RWPE2 (cell line): ENCODE measurements at regions not wholly inside any gene's neighbourhood (a gene's known extent, or its start where the extent isn't known, plus 50 kb on each side); places are given as distances from the start of the nearest gene placed in this dataset.

Experiments used
- ATAC-seq: fragments of 200-7000 bp; cut with Tn5 transposase; 3 replicates; pipeline ENCODE4 v1.9.1; 2021; ENCODE audit warnings: low read depth
- DNase-seq: peaks from one replicate; pipeline ENCODE4 v3.0.0-alpha.2; 2020; ENCODE audit warnings: low spot score
- H3K27ac ChIP-seq: fragments of 450-650 bp; 2 replicates; pipeline ENCODE4 v1.5.1; 2017; ENCODE audit warnings: mild to moderate bottlenecking; ENCODE audit not compliant: poor library complexity, severe bottlenecking
- H3K27me3 ChIP-seq: fragments of 250-450 bp; sonication (Bioruptor Pico); 2 replicates; pipeline ENCODE4 v1.5.1; 2021; ENCODE audit warnings: mild to moderate bottlenecking, moderate library complexity; ENCODE audit not compliant: insufficient read depth, poor library complexity, severe bottlenecking
- H3K36me3 ChIP-seq: fragments of 250-450 bp; sonication (Bioruptor Pico); 2 replicates; pipeline ENCODE4 v1.5.1; 2020; ENCODE audit warnings: low read depth, mild to moderate bottlenecking, moderate library complexity
- H3K4me1 ChIP-seq: fragments of 250-450 bp; sonication (Bioruptor Pico); 2 replicates; pipeline ENCODE4 v1.5.1; 2021; ENCODE audit warnings: mild to moderate bottlenecking, moderate library complexity; ENCODE audit not compliant: insufficient read depth, poor library complexity, severe bottlenecking
- H3K4me3 ChIP-seq: fragments of 250-450 bp; sonication (Bioruptor Pico); 2 replicates; pipeline ENCODE4 v1.5.1; 2021; ENCODE audit warnings: mild to moderate bottlenecking, moderate library complexity; ENCODE audit not compliant: severe bottlenecking
- H3K9me3 ChIP-seq: fragments of 250-450 bp; sonication (Bioruptor Pico); 2 replicates; pipeline ENCODE4 v1.5.1; 2021; ENCODE audit warnings: mild to moderate bottlenecking, moderate library complexity; ENCODE audit not compliant: severe bottlenecking
- CTCF ChIP-seq: fragments of 450-650 bp; IDR thresholded peaks from one replicate; pipeline ENCODE4 v1.5.1; 2017; ENCODE audit warnings: mild to moderate bottlenecking, moderate library complexity; ENCODE audit not compliant: poor library complexity, severe bottlenecking

GRCh38 chr9:7415836-7416235 is 383.7 kb downstream of the DMAC1 start:
- H3K4me3 ChIP-seq, result no peak overlapping the region
- no peak overlapping the region for H3K27ac ChIP-seq
- no peaks in the 10 kb centered on the region for H3K4me1 ChIP-seq
- TF ChIP-seq CTCF, result no peak
- no peaks in the 10 kb centered on the region for H3K36me3 ChIP-seq
- no peaks in the 10 kb centered on the region for H3K27me3 ChIP-seq
- no peaks in the 10 kb centered on the region for H3K9me3 ChIP-seq
- DNase-seq, result no peak
- no peak for ATAC-seq

- ATAC-seq, result no peak
- no peak for DNase-seq
- TF ChIP-seq CTCF, result no peak
- H3K27ac ChIP-seq, result no peak overlapping the region
- no peaks in the 10 kb centered on the region for H3K9me3 ChIP-seq
- H3K4me1 ChIP-seq, result no peaks in the 10 kb centered on the region
- no peak overlapping the region for H3K4me3 ChIP-seq
- H3K36me3 ChIP-seq, result no peaks in the 10 kb centered on the region
- H3K27me3 ChIP-seq, result no peaks in the 10 kb centered on the region
Measured at GRCh38 chr9:7408845-7409244, 390.7 kb downstream of the DMAC1 start.

- no peak overlapping the region for H3K4me3 ChIP-seq
- H3K9me3 ChIP-seq, result no peaks in the 10 kb centered on the region
- no peaks in the 10 kb centered on the region for H3K36me3 ChIP-seq
- TF ChIP-seq CTCF, result no peak
- ATAC-seq (no peak), DNase-seq (no peak)
- H3K27ac ChIP-seq, result no peak overlapping the region
- H3K27me3 ChIP-seq, result no peaks in the 10 kb centered on the region
- no peaks in the 10 kb centered on the region for H3K4me1 ChIP-seq
Measured at GRCh38 chr9:7407246-7407645, 392.3 kb downstream of the DMAC1 start.

GRCh38 chr9:7405924-7406604 is 393.5 kb downstream of the DMAC1 start:
- no peak for DNase-seq
- ATAC-seq, result no peak

More at GRCh38 chr9:7405924-7406604, 393.5 kb downstream of the DMAC1 start:
- no peaks in the 10 kb centered on the region for H3K4me1 ChIP-seq
- no peak for TF ChIP-seq CTCF
- H3K36me3 ChIP-seq, result no peaks in the 10 kb centered on the region
- no peak overlapping the region for H3K4me3 ChIP-seq
- H3K9me3 ChIP-seq, result no peaks in the 10 kb centered on the region
- no peaks in the 10 kb centered on the region for H3K27me3 ChIP-seq
- H3K27ac ChIP-seq, result no peak overlapping the region
